AG10803 (cell line): ENCODE measurements at regions not wholly inside any gene's neighbourhood (a gene's known extent, or its start where the extent isn't known, plus 50 kb on each side); places are given as distances from the start of the nearest gene placed in this dataset.

Source experiments
- DNase-seq: peaks from one replicate; pipeline ENCODE4 v3.0.0; 2010; ENCODE audit warnings: low read depth
- H3K4me3 ChIP-seq: 2 replicates; pipeline ENCODE4 v1.5.1; 2011; ENCODE audit warnings: mild to moderate bottlenecking, low read length, control low read depth
- CTCF ChIP-seq: conservative IDR thresholded peaks from 2 replicates; pipeline ENCODE4 v1.5.1; 2011; ENCODE audit warnings: mild to moderate bottlenecking, low read length, control low read depth, inconsistent platforms

DNA sequence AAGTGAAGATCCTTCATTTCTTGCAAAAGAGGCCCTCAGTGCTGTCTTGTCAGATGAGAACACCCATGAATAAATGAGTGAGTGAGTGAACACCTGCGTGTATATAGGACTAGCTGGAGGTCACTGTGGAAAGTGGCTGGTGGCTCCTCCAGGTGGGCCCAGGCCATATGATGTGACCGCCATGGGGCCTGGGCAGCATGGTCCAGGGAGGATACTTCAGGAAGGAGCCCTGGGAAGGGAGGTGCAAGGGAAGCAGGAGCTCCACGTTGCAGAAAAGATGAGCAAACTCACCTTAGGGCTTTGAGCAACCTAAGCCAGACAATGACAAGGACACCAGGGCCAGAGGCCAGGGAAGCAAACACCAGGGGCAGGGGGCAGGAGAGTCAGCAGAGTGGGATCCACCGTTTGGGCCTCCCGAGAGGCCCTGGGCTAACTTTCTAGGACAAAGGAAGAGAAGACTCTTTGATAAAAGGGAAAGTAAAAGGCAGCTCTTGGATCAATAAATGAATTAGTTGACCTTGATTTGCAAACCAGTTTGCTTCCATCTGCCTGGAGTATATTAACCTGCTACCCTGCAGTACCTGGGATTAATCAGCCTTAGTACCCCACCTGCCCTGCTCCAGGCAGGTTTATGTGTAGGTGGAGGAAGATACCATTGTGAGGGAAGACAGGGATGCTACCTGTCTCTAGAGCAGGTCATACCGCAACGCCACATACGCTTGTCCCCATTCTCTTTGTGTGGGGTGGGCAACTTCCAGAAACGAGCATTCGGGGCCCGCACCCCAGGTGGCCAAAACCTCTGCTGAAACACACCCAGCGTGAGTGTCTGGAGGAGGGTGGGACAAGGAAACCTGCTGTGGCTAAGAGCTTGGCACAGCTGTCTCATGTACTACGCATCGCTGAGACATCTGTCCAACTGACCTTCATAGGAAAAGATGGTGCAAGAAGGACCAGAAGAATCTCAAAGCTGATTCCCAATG, 51.4 kb upstream of the OLFM1 start:
- DNase-seq = no peak
- no peak overlapping the region for H3K4me3 ChIP-seq
- TF ChIP-seq CTCF = no peak

DNA sequence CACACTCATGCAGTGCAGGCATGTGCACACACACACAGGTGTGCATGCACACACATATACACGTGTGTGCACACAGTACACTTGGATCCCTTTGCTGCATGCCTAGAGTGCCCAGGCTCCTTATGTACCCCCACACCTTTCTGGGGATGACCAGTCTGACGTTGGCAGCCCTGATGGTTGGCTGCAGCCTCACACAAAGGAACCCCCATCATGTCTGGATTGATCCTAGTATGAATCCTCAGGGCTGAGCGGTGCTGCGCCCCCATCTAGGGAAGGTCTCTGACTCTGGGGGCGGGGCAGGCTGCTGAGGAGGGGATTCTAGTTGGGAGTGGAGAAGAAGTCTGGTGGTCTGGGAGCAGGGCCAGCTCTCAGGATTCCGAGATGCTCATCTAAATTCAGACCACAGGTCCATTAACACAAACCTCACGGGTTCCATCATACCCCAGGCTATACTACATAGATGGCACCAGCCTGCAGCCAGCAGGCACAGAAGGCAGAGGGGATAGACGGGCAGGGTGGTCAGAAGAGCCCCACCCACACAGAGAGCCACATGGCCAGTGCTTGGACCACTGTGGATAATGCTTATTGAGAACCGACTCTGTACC, 50.5 kb upstream of the OLFM1 start:
- TF ChIP-seq CTCF = no peak
- no peak overlapping the region for H3K4me3 ChIP-seq
- DNase-seq = no peak

DNA sequence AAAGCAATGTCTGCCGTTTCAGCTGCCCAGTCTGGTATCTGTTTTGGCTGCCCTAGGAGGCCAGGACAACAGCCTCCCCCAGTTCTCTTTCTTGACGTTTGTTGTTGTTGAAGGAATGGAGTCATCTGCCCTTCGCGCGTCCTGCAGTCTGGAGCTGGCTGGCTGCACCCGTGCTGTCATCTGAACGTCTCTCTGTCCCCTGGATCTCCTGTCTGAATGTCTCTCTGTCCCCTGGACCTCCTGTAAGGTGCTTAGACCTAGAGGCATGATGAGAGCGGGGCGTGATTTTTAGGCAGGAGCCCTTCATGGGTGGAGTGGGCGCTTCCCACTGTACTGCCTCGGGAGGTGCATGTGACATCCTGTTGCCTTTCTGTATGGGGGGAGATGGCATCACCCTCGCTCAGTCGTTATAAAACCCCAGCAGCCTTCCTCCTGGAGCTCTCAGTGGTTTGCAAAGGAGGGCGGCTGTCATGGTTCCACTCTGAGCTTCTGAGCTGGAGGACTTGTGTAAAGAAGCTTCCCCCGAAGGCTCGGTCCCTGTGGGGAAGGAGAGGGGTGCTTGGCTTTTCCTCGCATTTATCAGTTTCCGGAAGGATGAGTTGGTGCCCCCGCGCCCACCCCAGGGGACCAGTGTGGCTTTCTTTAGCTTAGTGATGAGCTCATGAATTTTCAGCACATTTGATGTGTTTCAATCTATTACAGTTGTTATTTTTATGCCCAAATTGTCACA, 49.8 kb upstream of the OLFM1 start:
- H3K4me3 ChIP-seq = no peak overlapping the region
- no peak for DNase-seq
- TF ChIP-seq CTCF = no peak
